ENCODE measurements at regions not wholly inside any gene's neighbourhood (a gene's known extent, or its start where the extent isn't known, plus 50 kb on each side); places are given as distances from the start of the nearest gene placed in this dataset.

GRCh38 chr7:115447495-115447894 lies 525.6 kb downstream of the MDFIC start:
- no peak for TF ChIP-seq CTCF (IDR thresholded peaks at IDR 0.05)
- H3K36me3 Mint-ChIP-seq (ENCODE audit: low read depth): no peaks in the 10 kb centered on the region
- no peaks in the 10 kb centered on the region for H3K27me3 Mint-ChIP-seq (ENCODE audit: low read depth, poor library complexity)
- no peak overlapping the region for H3K4me3 Mint-ChIP-seq
- no peak for DNase-seq
- no peaks in the 10 kb centered on the region for H3K4me1 Mint-ChIP-seq
- H3K27ac Mint-ChIP-seq: no peak overlapping the region
- no peaks in the 10 kb centered on the region for H3K9me3 Mint-ChIP-seq

GRCh38 chr7:115441033-115441432 lies 519.1 kb downstream of the MDFIC start:
- H3K4me1 Mint-ChIP-seq: no peaks in the 10 kb centered on the region
- H3K9me3 Mint-ChIP-seq: peaks cover 3% of the 10 kb centered on the region
- DNase-seq: no peak
- no peak overlapping the region for H3K27ac Mint-ChIP-seq
- H3K27me3 Mint-ChIP-seq (ENCODE audit: low read depth, poor library complexity): no peaks in the 10 kb centered on the region
- H3K4me3 Mint-ChIP-seq: no peak overlapping the region
- TF ChIP-seq CTCF (IDR thresholded peaks at IDR 0.05): no peak
- no peaks in the 10 kb centered on the region for H3K36me3 Mint-ChIP-seq (ENCODE audit: low read depth)

GRCh38 chr7:115435178-115435577 lies 513.3 kb downstream of the MDFIC start:
- Mint-ChIP-seq H3K36me3 (ENCODE audit: low read depth) (no peaks in the 10 kb centered on the region), H3K27me3 (ENCODE audit: low read depth, poor library complexity) (peaks cover 2% of the 10 kb centered on the region), H3K27ac (no peak overlapping the region), H3K9me3 (peaks cover 3% of the 10 kb centered on the region), H3K4me3 (no peak overlapping the region), H3K4me1 (no peaks in the 10 kb centered on the region)
- DNase-seq: no peak
- no peak for TF ChIP-seq CTCF (IDR thresholded peaks at IDR 0.05)

GRCh38 chr7:115429918-115430317 lies 508.0 kb downstream of the MDFIC start:
- peak overlapping the region; percentile 42 for H3K27ac Mint-ChIP-seq
- no peaks in the 10 kb centered on the region for H3K36me3 Mint-ChIP-seq (ENCODE audit: low read depth)
- TF ChIP-seq CTCF (IDR thresholded peaks at IDR 0.05): no peak
- H3K4me3 Mint-ChIP-seq: no peak overlapping the region
- DNase-seq: no peak
- H3K9me3 Mint-ChIP-seq: no peaks in the 10 kb centered on the region
- no peaks in the 10 kb centered on the region for H3K4me1 Mint-ChIP-seq
- peaks cover 4% of the 10 kb centered on the region for H3K27me3 Mint-ChIP-seq (ENCODE audit: low read depth, poor library complexity)

- Mint-ChIP-seq H3K36me3 (ENCODE audit: low read depth) (no peaks in the 10 kb centered on the region), H3K4me3 (no peak overlapping the region)
These were observed 495.8 kb downstream of the MDFIC start for GRCh38 chr7:115417662-115418061.

More at GRCh38 chr7:115417662-115418061, 495.8 kb downstream of the MDFIC start:
- Mint-ChIP-seq H3K27ac (no peak overlapping the region), H3K9me3 (peaks cover 6% of the 10 kb centered on the region), H3K4me1 (peaks cover 8% of the 10 kb centered on the region), H3K27me3 (ENCODE audit: low read depth, poor library complexity) (peaks cover 2% of the 10 kb centered on the region)
- TF ChIP-seq CTCF (IDR thresholded peaks at IDR 0.05): no peak
- peak; percentile 9 for DNase-seq

Measured in nephron progenitor cell (in vitro differentiated cells).